ENCODE measurements at regions not wholly inside any gene's neighbourhood (a gene's known extent, or its start where the extent isn't known, plus 50 kb on each side); places are given as distances from the start of the nearest gene placed in this dataset.
"Not testable (repeated sequence)": the region's sequence is repeated elsewhere in the genome, so short reads cannot be mapped to it uniquely, and the experiment has no call there.

- not testable (repeated sequence) for TF ChIP-seq CTCF, POLR2A (IDR thresholded peaks at IDR 0.05)
Observed at GRCh38 chr6:27008613-27009012, 238.9 kb upstream of the PRSS16 start.

All from uterus (tissue), 2 donors.